ENCODE measurements at regions not wholly inside any gene's neighbourhood (a gene's known extent, or its start where the extent isn't known, plus 50 kb on each side); places are given as distances from the start of the nearest gene placed in this dataset.

GRCh38 chr4:147056940-147057610 lies 111.4 kb upstream of the TTC29 start:
- peak overlapping the region; percentile 55 for H3K4me2 ChIP-seq (ENCODE audit: low read length)
- H3K27ac ChIP-seq (ENCODE audit: low read length) = no peak overlapping the region
- H3K4me1 ChIP-seq (ENCODE audit: low read length) = peaks cover 3% of the 10 kb centered on the region; the same call in 1 of the 2 replicates

DNA sequence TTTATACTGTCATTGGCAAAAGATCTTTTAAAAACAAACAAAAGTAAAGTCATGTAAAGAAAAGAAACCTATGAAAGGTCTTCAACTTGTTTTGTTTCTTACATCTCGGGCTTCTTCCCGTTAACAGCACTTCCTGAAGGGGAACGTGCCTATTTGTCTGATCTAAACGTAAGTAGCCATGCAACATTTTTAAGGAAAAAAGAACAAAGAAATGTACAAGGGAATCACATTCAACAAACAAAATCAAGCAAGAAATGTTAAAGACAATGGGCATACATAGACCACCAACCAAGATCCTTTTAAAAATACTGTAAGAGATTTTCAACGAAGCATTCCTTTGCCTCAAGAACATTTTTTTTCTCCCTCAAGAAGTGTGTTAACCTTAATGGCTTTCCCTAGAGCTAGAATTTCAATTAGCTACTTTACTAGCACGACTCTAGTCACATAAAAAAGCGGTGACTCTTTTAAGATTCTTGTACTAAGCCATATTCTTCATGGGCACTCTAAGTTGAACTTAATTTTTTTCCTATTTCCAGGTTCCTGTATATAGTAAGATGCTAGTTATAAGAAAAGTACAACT lies 112.0 kb upstream of the TTC29 start:
- Histone ChIP-seq H3K4me2 (ENCODE audit: low read length) (peak overlapping the region; percentile 55), H3K27me3 (ENCODE audit: low read depth, low read length) (no peaks in the 10 kb centered on the region), H3K36me3 (replicated peaks; ENCODE audit: low read depth, low read length) (no peaks in the 10 kb centered on the region), H3K9ac (ENCODE audit: low read length) (peak overlapping the region; percentile 14), H3K79me2 (ENCODE audit: low read length) (no peaks in the 10 kb centered on the region), H4K20me1 (ENCODE audit: insufficient read depth, low read length) (no peaks in the 10 kb centered on the region), H3K27ac (ENCODE audit: low read length) (no peak overlapping the region), H2AFZ (ENCODE audit: low read depth, low read length) (peak overlapping the region; percentile 72), H3K9me3 (ENCODE audit: insufficient read depth, low read length) (no peaks in the 10 kb centered on the region), H3K4me1 (ENCODE audit: low read length) (peaks cover 3% of the 10 kb centered on the region; the same call in 1 of the 2 replicates), H3K4me3 (ENCODE audit: low read length) (peak overlapping the region; percentile 59)
- TF ChIP-seq CTCF (IDR thresholded peaks at IDR 0.05; ENCODE audit: low read depth, low read length) = no peak
- no peak for TF ChIP-seq EZH2phosphoT487 (IDR thresholded peaks at IDR 0.05; ENCODE audit: low read depth)

More at GRCh38 chr4:147056940-147057610, 111.4 kb upstream of the TTC29 start:
- H3K36me3 ChIP-seq (replicated peaks; ENCODE audit: low read depth, low read length) = no peaks in the 10 kb centered on the region
- no peaks in the 10 kb centered on the region for H3K27me3 ChIP-seq (ENCODE audit: low read depth, low read length)
- H4K20me1 ChIP-seq (ENCODE audit: insufficient read depth, low read length) = no peaks in the 10 kb centered on the region
- no peak for TF ChIP-seq EZH2phosphoT487 (IDR thresholded peaks at IDR 0.05; ENCODE audit: low read depth)
- peak overlapping the region; percentile 14 for H3K9ac ChIP-seq (ENCODE audit: low read length)
- no peaks in the 10 kb centered on the region for H3K9me3 ChIP-seq (ENCODE audit: insufficient read depth, low read length)
- no peaks in the 10 kb centered on the region for H3K79me2 ChIP-seq (ENCODE audit: low read length)
- H2AFZ ChIP-seq (ENCODE audit: low read depth, low read length) = peak overlapping the region; percentile 72
- peak overlapping the region; percentile 59 for H3K4me3 ChIP-seq (ENCODE audit: low read length)

GRCh38 chr4:147059064-147059731 lies 113.5 kb upstream of the TTC29 start:
- Histone ChIP-seq H2AFZ (ENCODE audit: low read depth, low read length) (no peak overlapping the region), H3K27me3 (ENCODE audit: low read depth, low read length) (no peaks in the 10 kb centered on the region), H3K9me3 (ENCODE audit: insufficient read depth, low read length) (no peaks in the 10 kb centered on the region), H3K36me3 (replicated peaks; ENCODE audit: low read depth, low read length) (no peaks in the 10 kb centered on the region), H3K79me2 (ENCODE audit: low read length) (no peaks in the 10 kb centered on the region), H3K4me1 (ENCODE audit: low read length) (peaks cover 3% of the 10 kb centered on the region; the same call in 1 of the 2 replicates), H4K20me1 (ENCODE audit: insufficient read depth, low read length) (no peaks in the 10 kb centered on the region), H3K9ac (ENCODE audit: low read length) (no peak overlapping the region), H3K4me2 (ENCODE audit: low read length) (no peak overlapping the region), H3K27ac (ENCODE audit: low read length) (no peak overlapping the region), H3K4me3 (ENCODE audit: low read length) (no peak overlapping the region)
- TF ChIP-seq CTCF (IDR thresholded peaks at IDR 0.05; ENCODE audit: low read depth, low read length) (no peak), EZH2phosphoT487 (IDR thresholded peaks at IDR 0.05; ENCODE audit: low read depth) (no peak)

DNA sequence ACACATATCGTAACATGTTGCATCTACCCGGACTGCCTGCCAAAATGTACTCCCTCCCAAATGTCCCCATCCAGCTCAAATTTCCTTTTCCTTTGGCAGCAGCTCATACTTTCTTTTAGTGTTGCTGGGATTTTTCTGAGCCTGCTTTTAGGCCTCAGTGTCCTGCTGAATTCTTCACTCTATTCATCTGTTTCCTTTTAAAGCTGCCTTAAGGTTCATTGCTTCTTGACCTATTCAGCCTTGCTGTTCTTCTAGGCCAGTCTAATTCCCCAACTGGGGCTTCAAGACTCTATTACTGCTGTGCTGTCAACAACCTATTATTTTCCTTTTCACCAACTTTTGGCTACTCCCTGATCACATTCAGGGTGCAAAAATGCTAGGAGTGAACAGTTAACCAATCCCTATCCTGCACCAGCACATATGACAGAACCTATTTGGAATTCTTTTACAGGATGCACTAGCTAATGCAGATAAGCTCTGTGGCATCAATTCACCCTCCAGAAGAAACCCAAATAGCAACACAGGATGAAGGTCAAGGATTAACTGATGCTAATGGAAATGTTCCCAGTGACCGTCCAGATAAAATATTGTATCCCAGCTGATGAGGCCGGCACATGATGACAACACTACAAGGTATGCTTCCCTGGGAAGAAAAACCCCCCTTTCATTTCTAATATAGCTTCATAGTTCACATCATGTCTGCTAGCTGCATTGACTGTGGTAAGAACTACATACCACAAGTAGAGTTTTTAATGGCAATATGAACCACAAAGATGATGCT lies 114.7 kb upstream of the TTC29 start:
- Histone ChIP-seq H3K9ac (ENCODE audit: low read length) (no peak overlapping the region), H3K36me3 (replicated peaks; ENCODE audit: low read depth, low read length) (no peaks in the 10 kb centered on the region), H3K27ac (ENCODE audit: low read length) (no peak overlapping the region), H3K9me3 (ENCODE audit: insufficient read depth, low read length) (no peaks in the 10 kb centered on the region), H4K20me1 (ENCODE audit: insufficient read depth, low read length) (no peaks in the 10 kb centered on the region), H3K79me2 (ENCODE audit: low read length) (no peaks in the 10 kb centered on the region), H2AFZ (ENCODE audit: low read depth, low read length) (no peak overlapping the region), H3K27me3 (ENCODE audit: low read depth, low read length) (no peaks in the 10 kb centered on the region), H3K4me2 (ENCODE audit: low read length) (no peak overlapping the region), H3K4me1 (ENCODE audit: low read length) (peaks cover 3% of the 10 kb centered on the region; the same call in 1 of the 2 replicates), H3K4me3 (ENCODE audit: low read length) (no peak overlapping the region)
- TF ChIP-seq EZH2phosphoT487 (IDR thresholded peaks at IDR 0.05; ENCODE audit: low read depth) (no peak), CTCF (IDR thresholded peaks at IDR 0.05; ENCODE audit: low read depth, low read length) (no peak)
